Heart left ventricle (tissue), 13 donors: ENCODE measurements at regions not wholly inside any gene's neighbourhood (a gene's known extent, or its start where the extent isn't known, plus 50 kb on each side); places are given as distances from the start of the nearest gene placed in this dataset.

Source experiments
- CTCF ChIP-seq, 12 donors: fragments of 200-600 bp; sonication (generic) in 4 of 12; IDR thresholded peaks; one replicate each; pipeline versions ENCODE4 v1.5.0 to v1.8.0; 2018 to 2022; ENCODE audit warnings: antibody characterized with exemption in 12 of 12, mild to moderate bottlenecking in 5 of 12
- POLR2A ChIP-seq, 2 donors: fragments of 450-650 bp; IDR thresholded peaks; one replicate each; pipeline ENCODE4 v1.6.1; 2017; ENCODE audit warnings: antibody characterized with exemption in 2 of 2, mild to moderate bottlenecking in 2 of 2, moderate library complexity in 2 of 2
- donor health status: ischemic (EF 13 %, LVEDD 7.1; RV severe dilation, severe dysfunction).
- donor health status: DM: no; HTN: yes; CAD: no.
- donor health status: DM: no; HTN: no; CAD: no.
- donor health status: ischemic (EF 25% LVEDD 6.9; RV normal size, moderate dysfunction).
- donor health status: ischemic (EF 25% LVEDD 5.7; RV mildly dilated, moderate dysfunction).
- donor health status: ischemic (EF 35%, LVEDD 5.7; RV mildly dilated, moderate dysfunction).
- donor health status: nonischemic (EF 11% LVEDD 7.7; RV severe dilation, severe dysfunction).
- donor health status: DM: yes; HTN: yes; CAD: no.
- donor health status: PGD.
- donor health status: ischemic (EF 29% LVEDD 5.4; RV normal size, mild dysfunction).
- donor health status: nonischemic (EF 23%, LVEDD 6.1; RV moderate dilation, normal function).

GRCh38 chr5:98721231-98721928 lies 52.1 kb upstream of the RGMB start:
- TF ChIP-seq CTCF (IDR thresholded peaks at IDR 0.05) (no peak), POLR2A (IDR thresholded peaks at IDR 0.05) (no peak)
